Testis (tissue), 2 donors: ENCODE measurements at regions not wholly inside any gene's neighbourhood (a gene's known extent, or its start where the extent isn't known, plus 50 kb on each side); places are given as distances from the start of the nearest gene placed in this dataset.

Experiments
- DNase-seq: peaks from one replicate; pipeline ENCODE4 v3.0.0-alpha.2; 2019
- H3K27ac ChIP-seq, 2 donors: fragments of 200-600 bp; sonication (generic); one replicate each; pipeline ENCODE4 v1.5.1; 2019
- H3K27me3 ChIP-seq: fragments of 200-600 bp; sonication (generic); one replicate; pipeline ENCODE4 v1.5.1; 2019
- H3K36me3 ChIP-seq: fragments of 200-600 bp; sonication (generic); one replicate; pipeline ENCODE4 v1.5.1; 2017; ENCODE audit warnings: low read depth; ENCODE audit errors: missing control alignments
- H3K4me1 ChIP-seq: fragments of 200-600 bp; sonication (generic); one replicate; pipeline ENCODE4 v1.5.1; 2019
- H3K4me3 ChIP-seq, 2 donors: fragments of 200-600 bp; sonication (generic); one replicate each; pipeline ENCODE4 v1.5.1; 2017 to 2019
- H3K9me3 ChIP-seq: fragments of 200-600 bp; sonication (generic); one replicate; pipeline ENCODE4 v1.5.1; 2017
- CTCF ChIP-seq, 3 experiments: fragments of 450-650 bp in 2 of 3; fragments of 200-600 bp in 1 of 3; sonication (generic) in 1 of 3; IDR thresholded peaks; one replicate each; pipeline ENCODE4 v1.5.1; 2016 to 2019; ENCODE audit warnings: antibody characterized with exemption in 3 of 3, mild to moderate bottlenecking in 2 of 3, moderate library complexity in 1 of 3
- POLR2A ChIP-seq: fragments of 450-650 bp; IDR thresholded peaks from one replicate; pipeline ENCODE4 v1.6.1; 2017; ENCODE audit warnings: antibody characterized with exemption, mild to moderate bottlenecking, moderate library complexity
- WGBS, 2 donors: methylation state at CpG; one replicate each; pipeline ENCODE4 v1.1.5; 2018; 5-methylcytosine and 5-hydroxymethylcytosine counted together
- intact Hi-C: fragments of 100-400 bp; cut with DNase I; formaldehyde crosslinking; loops from one replicate; pipeline ENCODE4 v1.15.1; 2023; ENCODE audit warnings: low total_unique reads

GRCh38 chr4:153116291-153116680 lies 88.0 kb upstream of the TRIM2 start:
- H3K27ac ChIP-seq = no peak overlapping the region
- 83 to 86% methylated on average over 3 of the region's 3 CpGs for WGBS, 2 donors
- TF ChIP-seq CTCF (IDR thresholded peaks at IDR 0.05) (no peak), POLR2A (no peak)
- no peak for DNase-seq
- no peaks in the 10 kb centered on the region for H3K9me3 ChIP-seq
- H3K4me1 ChIP-seq = no peaks in the 10 kb centered on the region
- H3K36me3 ChIP-seq = no peaks in the 10 kb centered on the region
- no peaks in the 10 kb centered on the region for H3K27me3 ChIP-seq
- H3K4me3 ChIP-seq = no peak overlapping the region
- intact Hi-C loops = loop anchor here (10.0 kb wide), 1 partner anchor 261 kb away; no protein-coding TSS in a partner anchor

GRCh38 chr4:153116801-153117200 lies 87.4 kb upstream of the TRIM2 start:
- TF ChIP-seq CTCF (IDR thresholded peaks at IDR 0.05) = no peak
- TF ChIP-seq POLR2A = no peak
- no peaks in the 10 kb centered on the region for H3K27me3 ChIP-seq
- intact Hi-C loops = loop anchor here (10.0 kb wide), 1 partner anchor 262 kb away; no protein-coding TSS in a partner anchor
- H3K4me3 ChIP-seq = no peak overlapping the region
- no peak overlapping the region for H3K27ac ChIP-seq
- H3K4me1 ChIP-seq = no peaks in the 10 kb centered on the region
- WGBS, 2 donors = 94 to 97% methylated on average over 1 of the region's 1 CpG
- H3K9me3 ChIP-seq = no peaks in the 10 kb centered on the region
- no peak for DNase-seq
- H3K36me3 ChIP-seq = no peaks in the 10 kb centered on the region

- Histone ChIP-seq H3K27me3 (no peaks in the 10 kb centered on the region), H3K4me1 (no peaks in the 10 kb centered on the region), H3K36me3 (no peaks in the 10 kb centered on the region), H3K9me3 (no peaks in the 10 kb centered on the region), H3K4me3 (no peak overlapping the region), H3K27ac (no peak overlapping the region)
- intact Hi-C loops = loop anchor here (10.0 kb wide), 1 partner anchor 263 kb away; no protein-coding TSS in a partner anchor
- WGBS, 2 donors = 87 to 88% methylated on average over 5 of the region's 5 CpGs
- no peak for DNase-seq
- TF ChIP-seq CTCF (IDR thresholded peaks at IDR 0.05) = no peak
- no peak for TF ChIP-seq POLR2A
These were observed 86.7 kb upstream of the TRIM2 start for GRCh38 chr4:153117554-153117953.

- H3K4me1 ChIP-seq = no peaks in the 10 kb centered on the region
- WGBS, 2 donors = 92 to 95% methylated on average over 2 of the region's 2 CpGs
- H3K4me3 ChIP-seq = no peak overlapping the region
- H3K27ac ChIP-seq = no peak overlapping the region
- TF ChIP-seq POLR2A (no peak), CTCF (IDR thresholded peaks at IDR 0.05) (no peak)
- intact Hi-C loops = loop anchor here (10.0 kb wide), 1 partner anchor 265 kb away; no protein-coding TSS in a partner anchor
- DNase-seq = no peak
- H3K9me3 ChIP-seq = no peaks in the 10 kb centered on the region
- no peaks in the 10 kb centered on the region for H3K27me3 ChIP-seq
- no peaks in the 10 kb centered on the region for H3K36me3 ChIP-seq
These were observed 84.6 kb upstream of the TRIM2 start for GRCh38 chr4:153119626-153120025.

GRCh38 chr4:153120235-153120634 lies 84.0 kb upstream of the TRIM2 start:
- DNase-seq = no peak
- Histone ChIP-seq H3K4me3 (no peak overlapping the region), H3K36me3 (no peaks in the 10 kb centered on the region), H3K27ac (no peak overlapping the region), H3K9me3 (no peaks in the 10 kb centered on the region), H3K4me1 (no peaks in the 10 kb centered on the region), H3K27me3 (no peaks in the 10 kb centered on the region)
- WGBS, 2 donors = 92 to 98% methylated on average over 2 of the region's 2 CpGs
- TF ChIP-seq POLR2A (no peak), CTCF (IDR thresholded peaks at IDR 0.05) (no peak)
- intact Hi-C loops = no loop called here
